ENCODE measurements at regions not wholly inside any gene's neighbourhood (a gene's known extent, or its start where the extent isn't known, plus 50 kb on each side); places are given as distances from the start of the nearest gene placed in this dataset.
"Not testable (repeated sequence)": the region's sequence is repeated elsewhere in the genome, so short reads cannot be mapped to it uniquely, and the experiment has no call there.

DNA sequence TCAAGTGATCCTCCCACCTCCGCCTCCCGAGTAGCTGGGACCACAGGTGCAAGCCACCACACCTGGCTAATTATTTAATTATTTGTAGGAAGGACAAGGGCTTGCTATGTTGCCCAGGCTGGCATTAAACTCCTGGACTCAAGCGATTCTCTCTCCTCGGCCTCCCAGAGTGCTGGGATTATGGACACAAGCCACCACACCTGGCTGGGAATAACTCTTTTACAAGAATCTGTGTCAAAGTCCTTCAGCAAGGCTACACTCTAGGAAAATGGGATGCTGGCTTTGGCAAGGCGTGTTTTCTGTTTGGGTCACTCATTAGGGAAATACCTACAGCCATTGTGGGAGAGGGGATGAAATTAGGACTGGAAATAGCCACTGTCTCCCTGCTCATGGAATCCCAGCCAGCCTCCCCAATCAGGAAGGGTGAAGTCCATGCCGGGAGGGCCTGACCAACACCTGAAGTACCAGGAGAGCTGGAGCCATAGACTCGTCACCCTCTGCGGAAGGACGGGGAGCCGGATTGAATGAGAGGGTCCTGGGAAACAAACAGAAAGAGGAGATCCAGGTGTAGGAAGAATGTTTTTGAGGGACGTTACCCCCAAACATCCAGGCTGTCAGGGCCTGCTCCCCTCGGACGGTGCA lies 72.2 kb upstream of the MYL10 start:
- ATAC-seq (no peak), DNase-seq (ENCODE audit: low spot score) (no peak)
- intact Hi-C loops (cut with DNase I): no loop called here

DNA sequence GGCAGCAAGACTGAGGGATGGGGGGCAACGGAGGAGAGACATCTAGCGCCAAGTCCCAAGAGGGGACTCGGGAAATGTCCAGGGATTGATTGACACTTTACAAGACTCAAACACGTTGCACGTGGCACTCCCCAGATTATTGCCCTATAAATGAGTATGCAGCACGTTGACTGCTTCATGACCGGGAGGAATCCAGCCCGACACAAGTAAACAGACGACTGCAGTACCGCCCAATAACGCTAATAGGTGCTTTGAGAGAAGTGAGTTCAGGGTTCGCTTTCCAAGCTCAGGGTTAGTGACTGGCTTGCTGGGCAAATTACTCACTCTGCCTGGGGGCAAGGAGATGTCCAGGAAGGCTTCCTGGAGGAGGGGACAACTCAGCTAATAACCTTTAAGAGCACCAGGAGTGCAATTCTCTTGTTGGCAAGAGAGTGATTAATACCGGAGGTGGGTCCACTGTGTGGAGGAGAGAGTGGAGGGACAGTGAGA lies 73.3 kb upstream of the MYL10 start:
- ATAC-seq (no peak), DNase-seq (ENCODE audit: low spot score) (no peak)
- intact Hi-C loops (cut with DNase I): no loop called here

DNA sequence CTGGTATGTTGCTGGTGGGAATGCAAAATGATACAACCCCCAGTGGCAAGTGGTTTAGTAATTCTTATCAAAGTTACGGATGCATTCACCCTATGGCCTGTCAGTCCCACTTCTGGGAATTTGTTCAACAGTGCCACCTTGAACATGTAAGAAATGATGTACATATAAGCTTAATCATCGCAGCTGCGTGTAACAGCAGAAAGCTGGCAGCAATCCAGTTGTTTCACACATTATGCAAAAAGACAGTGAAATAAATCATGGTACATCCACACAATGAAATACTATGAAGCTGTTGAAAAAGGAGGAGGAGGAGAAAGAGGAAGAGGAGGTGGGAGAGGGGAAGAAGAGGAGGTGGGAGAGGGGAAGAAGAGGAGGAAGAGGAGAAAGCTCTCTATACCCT lies 76.2 kb upstream of the MYL10 start:
- DNase-seq (ENCODE audit: low spot score): no peak
- intact Hi-C loops (cut with DNase I): no loop called here
- no peak for ATAC-seq

DNA sequence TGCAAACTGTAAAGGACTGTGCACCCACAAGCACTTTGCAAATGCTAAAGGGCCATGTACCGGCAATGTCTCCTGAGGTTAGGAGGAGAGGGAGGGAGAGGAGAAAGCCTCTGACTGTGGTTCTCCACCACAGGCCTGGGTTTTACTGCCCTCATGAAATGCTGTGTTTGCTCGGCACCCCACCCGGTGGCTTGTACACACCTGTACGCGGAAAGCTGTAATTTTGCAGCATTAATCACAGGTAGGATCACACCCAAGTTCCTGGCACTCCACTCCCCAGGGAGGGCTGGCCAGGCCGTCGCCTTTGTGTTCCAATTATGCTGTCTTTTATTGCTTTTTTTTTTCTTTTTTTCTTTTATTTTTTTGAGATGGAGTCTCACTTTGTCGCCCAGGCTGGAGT lies 78.5 kb upstream of the MYL10 start:
- ATAC-seq: no peak
- no peak for DNase-seq (ENCODE audit: low spot score)

DNA sequence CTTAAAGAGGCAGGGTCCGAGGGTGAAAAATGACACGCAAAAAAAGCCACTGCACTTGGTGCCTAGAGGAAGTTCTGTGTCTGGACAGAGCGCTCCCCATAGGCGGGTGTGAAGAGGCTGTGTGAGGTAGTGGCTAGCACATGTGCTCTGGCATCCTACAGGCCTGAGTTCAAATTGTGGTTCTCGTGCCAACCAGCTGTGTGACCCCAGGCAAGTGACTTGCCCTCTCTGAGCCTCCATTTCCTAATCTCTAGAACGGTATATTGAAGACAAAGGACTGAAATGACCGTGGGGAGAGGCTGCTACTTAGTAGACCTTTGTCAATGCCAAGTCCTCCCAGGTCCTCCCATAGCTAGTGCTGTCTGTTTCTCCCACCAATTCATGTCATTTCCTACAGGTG lies 79.1 kb upstream of the MYL10 start:
- ATAC-seq (no peak), DNase-seq (ENCODE audit: low spot score) (no peak)
- intact Hi-C loops (cut with DNase I): no loop called here

More for the DNA sequence above, 78.5 kb upstream of the MYL10 start:
- intact Hi-C loops (cut with DNase I): no loop called here

DNA sequence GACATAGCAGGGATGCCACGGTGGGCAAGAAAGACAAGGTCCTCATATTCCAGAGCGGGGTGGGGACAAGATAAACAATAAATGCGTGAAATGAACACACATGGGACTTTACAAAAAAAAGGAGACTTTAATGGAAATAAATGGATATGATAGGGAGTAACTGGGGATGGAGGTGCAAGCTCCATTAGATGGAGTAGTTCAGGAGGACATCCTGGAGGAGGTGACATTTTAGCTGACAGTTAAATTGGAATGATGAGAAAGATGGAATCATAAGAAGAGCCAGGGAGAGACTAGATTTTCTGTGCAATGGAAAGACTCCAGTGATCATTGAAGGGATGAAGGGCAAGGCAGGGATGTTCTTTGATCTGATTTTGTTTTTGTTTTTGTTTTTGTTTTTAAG lies 83.6 kb upstream of the MYL10 start:
- intact Hi-C loops (cut with DNase I): no loop called here
- ATAC-seq: no peak
- no peak for DNase-seq (ENCODE audit: low spot score)

DNA sequence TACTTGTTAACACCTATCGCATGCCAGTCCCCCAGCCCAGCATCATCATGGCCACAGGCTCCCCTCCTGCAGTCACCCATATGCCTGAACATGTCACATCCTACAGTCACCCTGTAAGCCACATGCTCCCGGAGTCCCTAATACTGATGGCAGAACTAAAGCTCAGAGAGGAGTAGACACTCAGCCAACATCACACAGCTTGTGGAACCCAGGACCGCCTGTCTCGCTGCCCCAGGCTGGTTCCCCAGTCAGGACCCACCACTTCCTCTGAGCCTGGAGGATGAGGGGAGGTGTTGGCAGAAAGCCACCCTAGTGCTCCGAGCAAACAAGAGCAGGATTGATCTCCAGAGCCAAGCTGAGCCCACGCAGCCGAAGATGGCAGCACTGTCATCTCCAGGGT lies 85.0 kb upstream of the MYL10 start:
- no peak for ATAC-seq
- intact Hi-C loops (cut with DNase I): no loop called here
- DNase-seq (ENCODE audit: low spot score): no peak

DNA sequence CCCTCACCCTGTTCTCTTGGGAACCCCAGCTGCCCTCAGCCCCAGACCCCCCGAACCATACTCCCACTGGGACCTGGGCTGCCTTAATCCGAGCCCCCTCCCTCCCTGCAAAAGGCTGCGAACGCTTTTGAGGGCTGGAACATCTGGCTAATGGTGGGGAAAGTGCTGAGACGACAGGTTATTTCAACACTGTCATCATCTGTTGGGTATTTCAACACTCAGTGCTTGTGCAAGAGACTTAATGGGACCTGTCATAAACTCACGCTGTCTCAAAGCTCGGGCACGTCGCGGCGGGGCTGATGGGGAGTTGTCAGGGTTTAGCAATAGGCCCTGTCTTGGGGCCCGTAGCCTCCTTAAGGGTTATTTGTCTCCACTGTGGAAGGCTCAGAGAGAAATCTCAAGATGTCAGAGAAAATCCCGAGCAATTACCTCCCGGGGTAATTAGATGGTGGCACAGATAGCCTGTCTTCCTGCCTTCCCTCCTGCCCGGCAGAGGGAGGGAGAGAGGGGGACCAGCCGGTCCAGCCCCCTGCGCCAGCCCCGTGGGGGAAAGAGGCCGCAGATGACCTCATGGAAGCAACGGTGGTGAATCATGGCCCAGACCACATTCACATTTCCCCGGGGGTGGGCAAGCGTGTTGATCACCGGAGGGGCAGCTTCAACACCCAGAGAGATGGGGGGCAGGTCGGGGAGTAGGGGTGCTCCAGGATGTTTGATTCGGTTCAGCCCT lies 88.7 kb upstream of the MYL10 start:
- DNase-seq (ENCODE audit: low spot score) (peak; percentile 67), ATAC-seq (peak; percentile 90)
- intact Hi-C loops (cut with DNase I): no loop called here

DNA sequence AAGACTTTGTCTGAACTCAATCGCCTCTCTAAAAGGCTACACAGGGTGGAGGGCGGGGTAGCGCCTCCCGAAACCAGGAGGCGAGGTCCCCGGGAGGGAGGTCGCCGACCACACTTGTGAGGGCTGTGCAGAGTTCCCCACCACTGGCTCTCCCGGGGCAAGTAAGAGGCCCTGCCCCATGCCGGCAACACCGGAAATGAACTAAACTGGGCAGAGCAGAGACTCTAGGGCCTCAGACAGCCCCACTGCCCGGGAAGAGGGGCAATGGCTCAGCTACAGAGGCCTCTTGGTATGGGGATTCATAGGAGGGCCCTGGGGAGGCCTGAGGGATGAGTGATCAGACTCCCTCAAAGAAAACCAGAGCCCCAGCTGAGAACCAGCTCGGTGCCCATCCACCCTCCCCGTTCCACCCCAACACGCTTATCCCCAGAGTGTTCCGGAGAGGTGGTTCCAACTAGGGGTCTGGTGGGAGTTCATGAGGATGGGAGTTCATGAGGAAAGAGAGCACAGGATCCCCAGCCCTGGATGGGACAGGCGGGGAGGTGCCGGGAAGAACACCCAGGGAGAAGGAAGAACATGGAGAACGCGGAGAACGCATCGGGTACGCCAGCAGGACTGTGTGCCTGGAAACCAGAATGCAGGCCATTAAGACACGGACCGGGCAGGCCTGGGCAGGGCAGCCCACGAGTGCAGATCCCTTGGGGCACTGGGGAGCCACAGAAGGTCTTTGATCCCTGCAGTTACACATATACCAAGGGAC lies 89.4 kb upstream of the MYL10 start:
- ATAC-seq: peak; percentile 29
- DNase-seq (ENCODE audit: low spot score): no peak
- intact Hi-C loops (cut with DNase I): no loop called here

DNA sequence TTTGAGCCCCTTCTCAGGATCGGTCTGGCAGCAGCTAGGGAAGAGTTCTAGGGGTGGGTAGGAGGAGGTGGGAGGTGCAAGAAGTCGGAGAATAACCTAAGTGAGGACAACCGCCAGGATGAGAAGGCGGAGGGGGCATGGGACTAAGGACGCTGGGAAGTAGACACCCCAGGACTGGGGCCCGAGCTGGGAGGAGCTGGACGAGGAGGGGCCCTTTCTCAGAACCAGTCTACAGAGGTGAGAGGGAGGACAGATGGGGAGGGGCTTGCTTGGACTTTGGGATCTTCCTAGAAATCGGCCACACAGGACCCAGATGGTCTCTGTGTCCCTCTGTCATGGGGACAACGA lies 90.0 kb upstream of the MYL10 start:
- intact Hi-C loops (cut with DNase I): no loop called here
- ATAC-seq (no peak), DNase-seq (ENCODE audit: low spot score) (no peak)

DNA sequence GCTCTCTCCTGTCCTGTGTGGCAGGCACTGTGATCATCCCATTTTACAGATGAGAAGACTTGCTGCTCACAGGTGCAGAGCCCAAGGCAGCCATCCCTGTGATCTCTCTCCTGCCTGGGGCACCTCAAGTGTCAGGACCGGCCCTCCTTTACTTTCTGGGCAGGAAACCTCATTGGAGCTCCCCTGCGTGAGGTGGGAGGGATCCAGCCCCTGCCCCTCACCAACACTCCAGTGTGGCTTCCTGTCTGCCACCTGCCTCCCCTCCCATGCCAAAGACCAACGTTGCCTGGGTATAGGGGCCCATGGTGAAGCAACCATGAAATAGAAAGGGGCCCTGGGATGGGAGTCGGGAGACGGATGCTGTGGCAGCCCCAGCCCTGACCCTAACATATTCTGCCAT lies 91.2 kb upstream of the MYL10 start:
- ATAC-seq (no peak), DNase-seq (ENCODE audit: low spot score) (no peak)
- intact Hi-C loops (cut with DNase I): no loop called here

DNA sequence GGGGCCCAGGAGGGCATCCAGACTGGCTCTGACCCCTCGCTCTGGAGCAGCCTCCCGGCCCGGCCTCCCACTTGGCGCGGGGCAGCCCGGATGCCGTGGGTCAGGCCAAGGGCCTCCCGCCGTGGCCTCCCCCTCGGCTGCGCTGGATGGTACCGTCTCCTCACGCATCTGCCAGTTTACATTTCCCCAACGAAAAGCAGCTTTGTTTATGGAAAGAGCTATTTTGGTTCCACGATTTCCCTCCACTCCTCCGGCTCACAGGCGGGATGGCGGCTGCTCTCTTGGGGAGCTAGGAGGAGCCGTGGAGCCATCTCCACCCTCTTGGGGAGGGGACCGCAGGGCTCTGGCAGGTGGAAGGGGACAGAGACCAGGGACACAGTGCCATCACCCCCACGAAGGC lies 93.2 kb upstream of the MYL10 start:
- no peak for DNase-seq (ENCODE audit: low spot score)
- intact Hi-C loops (cut with DNase I): no loop called here

DNA sequence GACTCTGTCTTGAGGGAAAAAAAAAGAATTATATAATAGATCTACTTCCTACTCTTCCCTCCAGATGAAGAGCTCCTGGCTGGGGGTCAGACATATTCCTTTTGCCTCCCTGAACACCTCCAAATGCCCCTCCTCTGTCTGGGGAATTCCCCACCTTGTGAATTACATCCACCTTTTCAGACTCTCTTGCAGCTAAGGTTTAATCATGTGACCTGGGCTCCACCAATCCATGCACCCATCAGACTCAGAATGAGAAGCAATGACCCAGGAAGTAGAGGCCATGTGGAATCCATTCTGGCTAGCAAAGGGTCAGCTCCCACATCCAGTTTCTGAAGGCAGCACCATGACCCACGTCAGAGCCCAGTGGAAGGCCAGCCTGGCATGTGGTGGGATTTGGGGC lies 93.6 kb upstream of the CUX1 start:
- ATAC-seq: no peak
- DNase-seq (ENCODE audit: low spot score): no peak
- intact Hi-C loops (cut with DNase I): no loop called here

More for the DNA sequence above, 93.2 kb upstream of the MYL10 start:
- no peak for ATAC-seq

DNA sequence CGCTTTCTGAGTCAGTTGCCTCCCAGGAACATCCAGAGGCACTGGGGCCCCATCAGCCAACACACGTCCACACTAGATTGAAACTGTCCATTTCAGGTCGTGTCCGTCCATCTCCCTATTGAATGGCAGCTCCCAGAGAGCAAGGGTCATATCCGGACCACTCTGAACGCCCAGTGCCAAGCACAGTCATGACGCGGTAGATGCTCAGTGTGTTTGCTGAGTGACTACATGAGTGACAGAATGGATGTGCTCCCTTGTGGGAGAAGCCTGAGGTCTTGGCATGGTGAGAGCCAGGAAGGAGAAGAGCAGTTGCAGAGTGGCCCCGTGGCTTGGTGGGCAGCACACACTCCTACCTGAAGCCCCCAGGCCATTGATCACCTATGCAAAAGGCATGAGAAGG lies 92.5 kb upstream of the CUX1 start:
- DNase-seq (ENCODE audit: low spot score) (no peak), ATAC-seq (no peak)
- intact Hi-C loops (cut with DNase I): no loop called here

DNA sequence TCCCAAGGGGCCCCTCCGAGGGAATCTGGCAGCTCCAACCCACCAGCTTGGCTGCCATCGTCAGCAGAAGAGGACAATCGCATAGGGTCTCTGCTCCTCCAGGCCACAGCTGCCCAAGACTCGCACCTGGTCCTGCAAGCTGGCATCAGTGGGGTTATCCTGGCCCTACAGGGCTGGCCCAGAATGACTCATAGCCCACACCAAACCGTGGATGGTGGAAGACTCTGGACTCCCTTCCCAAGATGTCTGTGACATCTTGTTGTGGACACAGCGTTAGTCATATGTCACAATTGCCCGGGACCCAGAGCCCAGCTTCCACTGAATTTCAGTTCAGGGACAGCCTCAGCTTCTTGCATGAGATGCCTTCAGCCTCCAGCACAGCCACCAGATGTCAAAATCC lies 91.5 kb upstream of the CUX1 start:
- intact Hi-C loops (cut with DNase I): no loop called here
- no peak for DNase-seq (ENCODE audit: low spot score)
- no peak for ATAC-seq

DNA sequence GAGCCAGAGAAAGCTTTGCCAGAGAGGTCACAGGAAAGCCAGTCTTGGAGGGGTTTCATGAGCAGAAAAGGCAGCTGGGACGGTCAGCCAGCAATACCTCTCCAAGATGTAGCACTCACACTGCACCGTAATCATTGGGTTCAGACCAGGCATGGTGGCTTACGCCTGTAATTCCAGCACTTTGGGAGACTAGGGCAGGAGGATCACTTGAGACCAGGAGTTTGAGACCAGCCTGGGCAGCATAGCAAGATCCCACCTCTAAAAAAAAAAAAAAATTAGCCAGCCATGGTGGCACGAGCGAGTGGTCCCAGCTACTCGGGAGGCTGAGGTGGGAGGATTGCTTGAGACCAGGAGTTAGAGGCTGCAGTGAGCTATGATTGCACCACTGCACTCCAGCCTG lies 90.2 kb upstream of the CUX1 start:
- ATAC-seq: no peak
- no peak for DNase-seq (ENCODE audit: low spot score)

DNA sequence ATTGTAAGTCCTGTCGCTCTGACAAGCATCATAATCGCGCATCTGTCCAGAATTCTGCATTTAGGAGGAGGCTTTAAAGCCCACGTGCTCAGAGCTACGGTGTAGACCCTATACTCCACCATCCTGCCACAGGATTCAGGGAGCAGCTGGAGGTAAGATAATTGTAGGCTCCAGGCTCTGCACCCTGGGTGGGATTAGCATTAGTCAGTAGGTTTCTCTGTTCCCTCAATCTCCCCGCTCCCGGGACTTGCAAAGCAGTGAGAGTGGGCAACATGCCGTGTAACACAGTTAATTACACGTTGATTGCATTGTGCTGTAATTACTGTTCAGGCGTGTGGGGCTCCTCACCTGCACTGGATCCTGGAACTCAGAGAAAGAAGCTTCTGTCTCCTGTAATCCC lies 89.3 kb upstream of the CUX1 start:
- DNase-seq (ENCODE audit: low spot score) (no peak), ATAC-seq (no peak)
- intact Hi-C loops (cut with DNase I): no loop called here

More for the DNA sequence above, 90.2 kb upstream of the CUX1 start:
- intact Hi-C loops (cut with DNase I): no loop called here

DNA sequence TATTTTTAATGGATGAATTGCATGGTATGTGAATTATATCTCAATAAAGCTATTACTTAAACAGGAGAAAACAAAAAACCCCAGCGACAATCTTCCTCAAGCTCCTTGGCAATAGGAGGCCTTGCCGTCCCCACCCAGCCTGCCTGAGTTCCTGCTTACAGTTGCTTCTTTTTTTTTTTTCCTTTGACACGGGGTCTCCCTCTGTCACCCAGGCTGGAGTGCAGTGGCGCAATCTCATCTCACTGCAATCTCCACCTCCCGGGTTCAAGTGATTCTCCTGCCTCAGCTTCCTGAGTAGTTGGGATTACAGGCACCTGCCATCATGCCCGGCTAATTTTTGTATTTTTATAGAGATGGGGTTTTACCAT lies 88.6 kb upstream of the CUX1 start:
- DNase-seq (ENCODE audit: low spot score); intact Hi-C loops (cut with DNase I); ATAC-seq: not testable (repeated sequence)

DNA sequence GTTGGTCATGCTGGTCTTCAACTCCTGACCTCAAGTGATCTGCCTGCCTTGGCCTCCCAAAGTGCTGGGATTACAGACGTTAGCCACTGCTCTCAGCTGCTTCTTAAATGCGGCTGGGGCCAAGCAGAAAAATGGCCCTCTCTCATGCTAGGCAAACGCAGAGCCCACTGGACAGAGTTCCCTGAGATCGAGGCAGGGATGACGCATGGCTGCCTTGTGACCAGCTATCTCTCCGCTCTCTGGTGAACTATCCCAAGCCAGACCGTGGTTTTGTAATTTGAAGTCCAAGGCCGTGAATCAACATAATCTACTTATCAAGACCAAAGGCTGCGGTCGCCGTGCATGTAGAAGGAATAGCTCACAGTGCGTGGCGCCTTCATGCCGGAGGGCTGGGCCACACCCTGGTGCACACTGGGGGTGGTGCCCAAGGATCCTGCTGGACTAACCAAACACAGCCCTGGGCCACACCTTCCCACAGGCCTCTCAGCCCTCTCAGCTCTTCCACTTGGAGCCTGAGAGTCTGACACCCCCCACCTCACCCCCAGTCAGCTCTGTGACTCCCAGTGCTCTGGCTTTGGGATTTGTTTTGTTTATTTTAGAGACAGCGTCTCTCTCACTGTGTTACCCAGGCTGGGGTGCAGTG lies 88.1 kb upstream of the CUX1 start:
- no peak for DNase-seq (ENCODE audit: low spot score)
- no peak for ATAC-seq
- intact Hi-C loops (cut with DNase I): no loop called here

DNA sequence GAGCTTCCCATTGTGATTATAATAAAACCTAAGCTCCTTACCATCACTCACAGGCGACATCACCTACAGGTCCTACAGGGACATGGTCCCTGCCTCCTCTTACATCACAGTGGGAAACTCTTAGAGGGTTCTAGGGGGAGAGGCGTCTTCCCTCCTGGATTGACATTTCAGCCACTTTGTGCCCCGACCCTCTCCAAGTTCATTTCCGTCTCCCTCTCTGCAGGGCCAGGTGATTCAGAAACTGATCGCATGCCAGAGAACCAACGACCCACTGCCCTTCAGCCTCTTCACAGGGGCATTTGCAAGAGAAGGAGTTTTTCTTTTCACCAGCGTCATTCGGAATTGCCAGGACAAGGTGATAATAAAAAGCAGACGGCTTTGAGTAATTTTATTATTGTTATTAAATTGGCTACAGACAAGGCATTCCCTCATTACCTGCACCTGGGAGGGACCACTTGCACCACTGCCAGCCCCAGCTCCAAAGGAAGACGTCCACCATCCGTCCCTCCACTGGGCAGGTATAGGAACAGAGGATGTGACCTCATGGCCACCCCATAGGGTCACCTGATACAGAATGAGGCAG lies 85.8 kb upstream of the CUX1 start:
- intact Hi-C loops (cut with DNase I): no loop called here
- DNase-seq (ENCODE audit: low spot score) (no peak), ATAC-seq (no peak)
